ENCODE measurements at regions not wholly inside any gene's neighbourhood (a gene's known extent, or its start where the extent isn't known, plus 50 kb on each side); places are given as distances from the start of the nearest gene placed in this dataset.
A peak's percentile ranks its signal among the peaks of the same experiment; 100 is the strongest.

DNA sequence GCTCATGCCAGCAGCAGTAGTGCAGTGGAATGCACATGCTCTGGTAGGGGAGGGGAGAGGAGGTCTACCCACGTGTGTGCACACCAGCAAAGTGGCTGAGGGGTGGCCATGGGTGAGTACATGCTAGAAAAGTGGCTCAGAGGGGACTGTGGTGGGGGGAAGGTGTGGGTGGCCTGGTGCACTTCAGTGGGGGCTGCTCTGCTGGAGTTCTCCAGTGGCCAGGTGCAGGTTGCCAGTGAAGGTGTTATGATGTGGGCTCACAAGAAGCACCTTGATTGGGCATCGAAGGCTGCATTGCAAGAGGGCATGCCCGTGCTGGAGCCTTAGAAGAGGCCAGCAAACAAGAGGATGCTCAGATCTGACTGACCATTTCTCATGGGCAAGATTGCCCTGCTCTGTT lies 613.6 kb upstream of the PHF14 start:
- 43 to 74% (median 58%) methylated on average over 3 of the region's 3 CpGs for WGBS, 5 donors
- intact Hi-C loops (cut with DNase I; ENCODE audit: low total_unique reads): no loop called here
- no peak overlapping the region for H3K27ac ChIP-seq
- H3K27me3 ChIP-seq: no peaks in the 10 kb centered on the region
- no peak for DNase-seq
- no peaks in the 10 kb centered on the region for H3K4me1 ChIP-seq
- TF ChIP-seq POLR2A (IDR thresholded peaks at IDR 0.05) (no peak), EP300 (IDR thresholded peaks at IDR 0.05) (no peak), POLR2AphosphoS5 (IDR thresholded peaks at IDR 0.05) (no peak)
- TF ChIP-seq, protein P1, sequence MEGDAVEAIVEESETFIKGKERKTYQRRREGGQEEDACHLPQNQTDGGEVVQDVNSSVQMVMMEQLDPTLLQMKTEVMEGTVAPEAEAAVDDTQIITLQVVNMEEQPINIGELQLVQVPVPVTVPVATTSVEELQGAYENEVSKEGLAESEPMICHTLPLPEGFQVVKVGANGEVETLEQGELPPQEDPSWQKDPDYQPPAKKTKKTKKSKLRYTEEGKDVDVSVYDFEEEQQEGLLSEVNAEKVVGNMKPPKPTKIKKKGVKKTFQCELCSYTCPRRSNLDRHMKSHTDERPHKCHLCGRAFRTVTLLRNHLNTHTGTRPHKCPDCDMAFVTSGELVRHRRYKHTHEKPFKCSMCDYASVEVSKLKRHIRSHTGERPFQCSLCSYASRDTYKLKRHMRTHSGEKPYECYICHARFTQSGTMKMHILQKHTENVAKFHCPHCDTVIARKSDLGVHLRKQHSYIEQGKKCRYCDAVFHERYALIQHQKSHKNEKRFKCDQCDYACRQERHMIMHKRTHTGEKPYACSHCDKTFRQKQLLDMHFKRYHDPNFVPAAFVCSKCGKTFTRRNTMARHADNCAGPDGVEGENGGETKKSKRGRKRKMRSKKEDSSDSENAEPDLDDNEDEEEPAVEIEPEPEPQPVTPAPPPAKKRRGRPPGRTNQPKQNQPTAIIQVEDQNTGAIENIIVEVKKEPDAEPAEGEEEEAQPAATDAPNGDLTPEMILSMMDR (IDR thresholded peaks at IDR 0.05): no peak
- H3K36me3 ChIP-seq: no peaks in the 10 kb centered on the region
- no peak overlapping the region for H3K4me3 ChIP-seq
- H3K9me3 ChIP-seq: peaks cover 0 to 37% (median 12%) of the 10 kb centered on the region in 4 donors

DNA sequence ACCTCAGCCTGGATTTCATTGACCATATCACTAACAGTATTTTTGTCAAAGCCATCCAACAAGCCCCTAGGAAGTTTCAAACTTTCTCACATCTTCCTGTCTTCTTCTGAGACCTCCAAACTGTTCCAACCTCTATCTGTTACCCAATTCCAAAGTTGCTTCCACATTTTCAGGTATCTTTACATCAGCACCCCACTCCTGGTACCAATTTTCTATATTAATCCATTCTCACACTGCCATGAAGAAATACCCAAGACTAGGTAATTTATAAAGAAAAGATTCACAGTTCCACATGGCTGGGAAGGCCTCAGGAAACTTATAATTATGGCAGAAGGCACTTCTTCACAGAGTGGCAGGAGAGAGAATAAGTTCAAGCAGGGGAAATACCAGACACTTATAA lies 571.9 kb upstream of the PHF14 start:
- Histone ChIP-seq H3K27ac (no peak overlapping the region), H3K36me3 (no peaks in the 10 kb centered on the region), H3K9me3 (peaks cover 9 to 22% (median 19%) of the 10 kb centered on the region in 4 donors), H3K4me1 (no peaks in the 10 kb centered on the region), H3K27me3 (no peaks in the 10 kb centered on the region), H3K4me3 (no peak overlapping the region)
- intact Hi-C loops (cut with DNase I; ENCODE audit: low total_unique reads): no loop called here
- TF ChIP-seq EP300 (IDR thresholded peaks at IDR 0.05): no peak
- no peak for TF ChIP-seq POLR2AphosphoS5 (IDR thresholded peaks at IDR 0.05)
- no peak for DNase-seq

DNA sequence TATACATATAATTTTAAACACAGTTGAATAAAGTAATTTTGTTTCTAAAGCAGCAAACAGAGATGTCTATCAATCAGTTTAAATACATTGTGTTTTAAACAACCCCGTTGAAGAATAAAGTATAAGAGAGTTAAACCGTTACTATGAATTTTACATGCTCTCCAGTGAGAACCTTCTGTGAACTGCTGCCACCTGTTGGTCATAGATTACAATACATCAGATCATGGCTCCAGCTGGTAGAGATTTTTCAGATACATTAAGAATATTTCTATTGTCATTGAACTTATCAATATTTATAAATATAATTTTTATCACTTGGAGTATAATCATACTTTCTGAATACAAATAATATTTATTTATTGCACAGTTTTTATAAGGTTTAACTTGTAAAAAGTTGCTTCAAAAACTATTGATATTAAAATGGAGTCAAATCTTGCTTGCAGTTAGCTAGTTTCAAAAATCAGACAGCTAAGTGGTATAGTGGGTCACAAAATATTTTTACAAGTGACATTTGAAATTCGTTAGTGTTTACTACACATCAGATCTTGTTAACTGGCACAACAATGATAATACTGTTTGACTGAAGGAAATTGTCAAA lies 561.2 kb upstream of the PHF14 start:
- Histone ChIP-seq H3K4me3 (no peak overlapping the region), H3K27ac (no peak overlapping the region), H3K36me3 (no peaks in the 10 kb centered on the region), H3K4me1 (no peaks in the 10 kb centered on the region), H3K9me3 (no peaks in the 10 kb centered on the region), H3K27me3 (no peaks in the 10 kb centered on the region)
- peak in 1 of 2 donors; percentile 76 for DNase-seq
- intact Hi-C loops (cut with DNase I; ENCODE audit: low total_unique reads): no loop called here
- 1 to 7% (median 4%) methylated on average over 3 of the region's 3 CpGs for WGBS, 5 donors
- TF ChIP-seq POLR2AphosphoS5 (IDR thresholded peaks at IDR 0.05) (no peak), POLR2A (IDR thresholded peaks at IDR 0.05) (no peak)
- TF ChIP-seq, protein P1 (IDR thresholded peaks at IDR 0.05): peak in 5 of 7 experiments; percentile 9 to 60 (median 45)

- no peak overlapping the region for H3K27ac ChIP-seq
- H3K27me3 ChIP-seq: no peaks in the 10 kb centered on the region
- intact Hi-C loops (cut with DNase I; ENCODE audit: low total_unique reads): no loop called here
- no peak for TF ChIP-seq POLR2A (IDR thresholded peaks at IDR 0.05)
- TF ChIP-seq, protein P1 (IDR thresholded peaks at IDR 0.05): no peak
- TF ChIP-seq POLR2AphosphoS5 (IDR thresholded peaks at IDR 0.05): no peak
- TF ChIP-seq EP300 (IDR thresholded peaks at IDR 0.05): no peak
- no peaks in the 10 kb centered on the region for H3K36me3 ChIP-seq
- no peaks in the 10 kb centered on the region for H3K4me1 ChIP-seq
- no peak overlapping the region for H3K4me3 ChIP-seq
- H3K9me3 ChIP-seq: no peaks in the 10 kb centered on the region
- no peak for DNase-seq
- 20 to 52% (median 38%) methylated on average over 2 of the region's 2 CpGs for WGBS, 5 donors
These were observed 554.7 kb upstream of the PHF14 start for GRCh38 chr7:10418985-10419384.

GRCh38 chr7:10429031-10429430 lies 544.6 kb upstream of the PHF14 start:
- peak in 1 of 2 donors; percentile 16 for DNase-seq
- no peak overlapping the region for H3K27ac ChIP-seq
- intact Hi-C loops (cut with DNase I; ENCODE audit: low total_unique reads): no loop called here
- no peaks in the 10 kb centered on the region for H3K36me3 ChIP-seq
- TF ChIP-seq POLR2A (IDR thresholded peaks at IDR 0.05): no peak
- TF ChIP-seq POLR2AphosphoS5 (IDR thresholded peaks at IDR 0.05): no peak
- TF ChIP-seq, protein P1 (IDR thresholded peaks at IDR 0.05): no peak
- no peak for TF ChIP-seq EP300 (IDR thresholded peaks at IDR 0.05)
- H3K27me3 ChIP-seq: no peaks in the 10 kb centered on the region
- 9 to 35% (median 13%) methylated on average over 2 of the region's 2 CpGs for WGBS, 5 donors
- no peaks in the 10 kb centered on the region for H3K4me1 ChIP-seq
- no peaks in the 10 kb centered on the region for H3K9me3 ChIP-seq
- no peak overlapping the region for H3K4me3 ChIP-seq
